ENCODE measurements at regions not wholly inside any gene's neighbourhood (a gene's known extent, or its start where the extent isn't known, plus 50 kb on each side); places are given as distances from the start of the nearest gene placed in this dataset.

GRCh38 chr1:63124666-63125191 lies 197.6 kb upstream of the FOXD3 start:
- no peaks in the 10 kb centered on the region for H3K4me1 ChIP-seq (ENCODE audit: insufficient read depth, insufficient read length)
- no peaks in the 10 kb centered on the region for H3K27me3 ChIP-seq (ENCODE audit: insufficient read depth, insufficient read length)
- no peaks in the 10 kb centered on the region for H3K9me3 ChIP-seq (ENCODE audit: insufficient read depth, low read length)
- no peak overlapping the region for H3K9ac ChIP-seq (ENCODE audit: insufficient read length, low read depth)
- no peak overlapping the region for H3K4me3 ChIP-seq (ENCODE audit: insufficient read length, low read depth)
- H3K36me3 ChIP-seq (ENCODE audit: insufficient read depth, insufficient read length, low read length) = no peaks in the 10 kb centered on the region
- TF ChIP-seq SUZ12 (IDR thresholded peaks at IDR 0.05; ENCODE audit: extremely low read depth, insufficient read depth, insufficient read length) = no peak
- TF ChIP-seq ZNF274 (IDR thresholded peaks at IDR 0.05; ENCODE audit: low read depth, low read length) = no peak
- TF ChIP-seq YY1 (IDR thresholded peaks at IDR 0.05; ENCODE audit: insufficient read depth, insufficient read length) = no peak
- DNase-seq (ENCODE audit: low read depth, low spot score) = no peak

GRCh38 chr1:63126104-63126503 lies 196.3 kb upstream of the FOXD3 start:
- Histone ChIP-seq H3K27me3 (ENCODE audit: insufficient read depth, insufficient read length) (no peaks in the 10 kb centered on the region), H3K4me3 (ENCODE audit: insufficient read length, low read depth) (no peak overlapping the region), H3K4me1 (ENCODE audit: insufficient read depth, insufficient read length) (no peaks in the 10 kb centered on the region), H3K36me3 (ENCODE audit: insufficient read depth, insufficient read length, low read length) (no peaks in the 10 kb centered on the region), H3K9ac (ENCODE audit: insufficient read length, low read depth) (no peak overlapping the region), H3K9me3 (ENCODE audit: insufficient read depth, low read length) (no peaks in the 10 kb centered on the region)
- no peak for DNase-seq (ENCODE audit: low read depth, low spot score)
- no peak for TF ChIP-seq SUZ12 (IDR thresholded peaks at IDR 0.05; ENCODE audit: extremely low read depth, insufficient read depth, insufficient read length)
- TF ChIP-seq ZNF274 (IDR thresholded peaks at IDR 0.05; ENCODE audit: low read depth, low read length) = no peak

- Histone ChIP-seq H3K36me3 (ENCODE audit: insufficient read depth, insufficient read length, low read length) (no peaks in the 10 kb centered on the region), H3K9ac (ENCODE audit: insufficient read length, low read depth) (no peak overlapping the region), H3K9me3 (ENCODE audit: insufficient read depth, low read length) (no peaks in the 10 kb centered on the region), H3K27me3 (ENCODE audit: insufficient read depth, insufficient read length) (no peaks in the 10 kb centered on the region), H3K4me1 (ENCODE audit: insufficient read depth, insufficient read length) (no peaks in the 10 kb centered on the region), H3K4me3 (ENCODE audit: insufficient read length, low read depth) (no peak overlapping the region)
- TF ChIP-seq ZNF274 (IDR thresholded peaks at IDR 0.05; ENCODE audit: low read depth, low read length) = no peak
- TF ChIP-seq YY1 (IDR thresholded peaks at IDR 0.05; ENCODE audit: insufficient read depth, insufficient read length) = no peak
- no peak for TF ChIP-seq SUZ12 (IDR thresholded peaks at IDR 0.05; ENCODE audit: extremely low read depth, insufficient read depth, insufficient read length)
- no peak for DNase-seq (ENCODE audit: low read depth, low spot score)
Observed at GRCh38 chr1:63127376-63127775, 195.0 kb upstream of the FOXD3 start.

GRCh38 chr1:63128556-63128955 lies 193.8 kb upstream of the FOXD3 start:
- Histone ChIP-seq H3K4me1 (ENCODE audit: insufficient read depth, insufficient read length) (no peaks in the 10 kb centered on the region), H3K27me3 (ENCODE audit: insufficient read depth, insufficient read length) (no peaks in the 10 kb centered on the region), H3K36me3 (ENCODE audit: insufficient read depth, insufficient read length, low read length) (no peaks in the 10 kb centered on the region), H3K4me3 (ENCODE audit: insufficient read length, low read depth) (no peak overlapping the region), H3K9ac (ENCODE audit: insufficient read length, low read depth) (no peak overlapping the region), H3K9me3 (ENCODE audit: insufficient read depth, low read length) (no peaks in the 10 kb centered on the region)
- TF ChIP-seq YY1 (IDR thresholded peaks at IDR 0.05; ENCODE audit: insufficient read depth, insufficient read length) (no peak), SUZ12 (IDR thresholded peaks at IDR 0.05; ENCODE audit: extremely low read depth, insufficient read depth, insufficient read length) (no peak), ZNF274 (IDR thresholded peaks at IDR 0.05; ENCODE audit: low read depth, low read length) (no peak)
- no peak for DNase-seq (ENCODE audit: low read depth, low spot score)

- H3K4me1 ChIP-seq (ENCODE audit: insufficient read depth, insufficient read length) = no peaks in the 10 kb centered on the region
- no peak for TF ChIP-seq ZNF274 (IDR thresholded peaks at IDR 0.05; ENCODE audit: low read depth, low read length)
- no peak for TF ChIP-seq YY1 (IDR thresholded peaks at IDR 0.05; ENCODE audit: insufficient read depth, insufficient read length)
- no peak for TF ChIP-seq SUZ12 (IDR thresholded peaks at IDR 0.05; ENCODE audit: extremely low read depth, insufficient read depth, insufficient read length)
- H3K27me3 ChIP-seq (ENCODE audit: insufficient read depth, insufficient read length) = no peaks in the 10 kb centered on the region
- H3K9me3 ChIP-seq (ENCODE audit: insufficient read depth, low read length) = no peaks in the 10 kb centered on the region
- DNase-seq (ENCODE audit: low read depth, low spot score) = no peak
- H3K4me3 ChIP-seq (ENCODE audit: insufficient read length, low read depth) = no peak overlapping the region
- H3K36me3 ChIP-seq (ENCODE audit: insufficient read depth, insufficient read length, low read length) = no peaks in the 10 kb centered on the region
- no peak overlapping the region for H3K9ac ChIP-seq (ENCODE audit: insufficient read length, low read depth)
Observed at GRCh38 chr1:63129184-63129583, 193.2 kb upstream of the FOXD3 start.

- Histone ChIP-seq H3K36me3 (ENCODE audit: insufficient read depth, insufficient read length, low read length) (no peaks in the 10 kb centered on the region), H3K9me3 (ENCODE audit: insufficient read depth, low read length) (no peaks in the 10 kb centered on the region), H3K4me3 (ENCODE audit: insufficient read length, low read depth) (no peak overlapping the region), H3K4me1 (ENCODE audit: insufficient read depth, insufficient read length) (no peaks in the 10 kb centered on the region), H3K27me3 (ENCODE audit: insufficient read depth, insufficient read length) (no peaks in the 10 kb centered on the region), H3K9ac (ENCODE audit: insufficient read length, low read depth) (no peak overlapping the region)
- no peak for DNase-seq (ENCODE audit: low read depth, low spot score)
- no peak for TF ChIP-seq YY1 (IDR thresholded peaks at IDR 0.05; ENCODE audit: insufficient read depth, insufficient read length)
- TF ChIP-seq ZNF274 (IDR thresholded peaks at IDR 0.05; ENCODE audit: low read depth, low read length) = no peak
- no peak for TF ChIP-seq SUZ12 (IDR thresholded peaks at IDR 0.05; ENCODE audit: extremely low read depth, insufficient read depth, insufficient read length)
Observed at GRCh38 chr1:63129855-63130254, 192.5 kb upstream of the FOXD3 start.

- Histone ChIP-seq H3K4me1 (ENCODE audit: insufficient read depth, insufficient read length) (no peaks in the 10 kb centered on the region), H3K36me3 (ENCODE audit: insufficient read depth, insufficient read length, low read length) (no peaks in the 10 kb centered on the region), H3K4me3 (ENCODE audit: insufficient read length, low read depth) (no peak overlapping the region), H3K27me3 (ENCODE audit: insufficient read depth, insufficient read length) (no peaks in the 10 kb centered on the region), H3K9me3 (ENCODE audit: insufficient read depth, low read length) (no peaks in the 10 kb centered on the region), H3K9ac (ENCODE audit: insufficient read length, low read depth) (no peak overlapping the region)
- DNase-seq (ENCODE audit: low read depth, low spot score) = no peak
- TF ChIP-seq YY1 (IDR thresholded peaks at IDR 0.05; ENCODE audit: insufficient read depth, insufficient read length) = no peak
- TF ChIP-seq ZNF274 (IDR thresholded peaks at IDR 0.05; ENCODE audit: low read depth, low read length) = no peak
- no peak for TF ChIP-seq SUZ12 (IDR thresholded peaks at IDR 0.05; ENCODE audit: extremely low read depth, insufficient read depth, insufficient read length)
Observed at GRCh38 chr1:63134501-63135173, 187.7 kb upstream of the FOXD3 start.

Data from NT2/D1 (cell line).